Erythroblast (primary cell): ENCODE measurements at regions not wholly inside any gene's neighbourhood (a gene's known extent, or its start where the extent isn't known, plus 50 kb on each side); places are given as distances from the start of the nearest gene placed in this dataset.

Source experiments
- GATA1 ChIP-seq: IDR thresholded peaks from 2 replicates; pipeline ENCODE4 v1.6.1; 2011; ENCODE audit warnings: low read depth, mild to moderate bottlenecking, control low read depth, low read length, moderate library complexity
- POLR2A ChIP-seq: IDR thresholded peaks from 2 replicates; pipeline ENCODE4 v1.6.1; 2011; ENCODE audit warnings: mild to moderate bottlenecking, low read length

GRCh38 chr9:1637401-1637800, 377.7 kb upstream of the SMARCA2 start:
- TF ChIP-seq POLR2A: no peak
- TF ChIP-seq GATA1: no peak
